NT2/D1 (cell line): ENCODE measurements at regions not wholly inside any gene's neighbourhood (a gene's known extent, or its start where the extent isn't known, plus 50 kb on each side); places are given as distances from the start of the nearest gene placed in this dataset.

Source experiments
- DNase-seq: peaks from one replicate; pipeline ENCODE4 v3.0.0-alpha.2; 2011; ENCODE audit warnings: low read depth, low spot score
- H3K27me3 ChIP-seq: 2 replicates; pipeline ENCODE4 v1.6.0; 2011; ENCODE audit warnings: mild to moderate bottlenecking; ENCODE audit not compliant: insufficient read length, insufficient read depth
- H3K36me3 ChIP-seq: 2 replicates; pipeline ENCODE4 v1.6.1; 2011; ENCODE audit warnings: mild to moderate bottlenecking, low read length, mixed read lengths; ENCODE audit not compliant: insufficient read depth, insufficient read length
- H3K4me1 ChIP-seq: 2 replicates; pipeline ENCODE4 v1.5.1; 2011; ENCODE audit not compliant: insufficient read depth, insufficient read length
- H3K4me3 ChIP-seq: 2 replicates; pipeline ENCODE4 v1.5.1; 2011; ENCODE audit warnings: low read depth; ENCODE audit not compliant: insufficient read length
- H3K9ac ChIP-seq: 2 replicates; pipeline ENCODE4 v1.6.0; 2011; ENCODE audit warnings: low read depth; ENCODE audit not compliant: insufficient read length
- H3K9me3 ChIP-seq: 2 replicates; pipeline ENCODE4 v1.5.1; 2011; ENCODE audit warnings: mild to moderate bottlenecking, low read length; ENCODE audit not compliant: insufficient read depth
- SUZ12 ChIP-seq: IDR thresholded peaks from 2 replicates; pipeline ENCODE4 v1.6.1; 2011; ENCODE audit not compliant: insufficient read length, insufficient read depth; ENCODE audit errors: extremely low read depth
- YY1 ChIP-seq: IDR thresholded peaks from 2 replicates; pipeline ENCODE4 v1.6.1; 2011; ENCODE audit not compliant: insufficient read length, insufficient read depth
- ZNF274 ChIP-seq: IDR thresholded peaks from 2 replicates; pipeline ENCODE4 v1.6.1; 2011; ENCODE audit warnings: mild to moderate bottlenecking, low read depth, low read length

- TF ChIP-seq SUZ12: no peak
- no peak for TF ChIP-seq ZNF274
- TF ChIP-seq YY1: no peak
- no peak overlapping the region for H3K9ac ChIP-seq
- no peaks in the 10 kb centered on the region for H3K36me3 ChIP-seq
- H3K9me3 ChIP-seq: no peaks in the 10 kb centered on the region
- peaks cover 13% of the 10 kb centered on the region for H3K4me1 ChIP-seq
- no peak overlapping the region for H3K4me3 ChIP-seq
- no peak for DNase-seq
- no peaks in the 10 kb centered on the region for H3K27me3 ChIP-seq
Measured at GRCh38 chr17:5772720-5773119, 188.4 kb upstream of the NLRP1 start.

- Histone ChIP-seq H3K9ac (no peak overlapping the region), H3K36me3 (no peaks in the 10 kb centered on the region), H3K4me3 (no peak overlapping the region), H3K9me3 (no peaks in the 10 kb centered on the region), H3K4me1 (peaks cover 13% of the 10 kb centered on the region), H3K27me3 (no peaks in the 10 kb centered on the region)
- TF ChIP-seq SUZ12 (no peak), ZNF274 (no peak), YY1 (no peak)
- no peak for DNase-seq
Measured at GRCh38 chr17:5773816-5774360, 189.6 kb upstream of the NLRP1 start.

- Histone ChIP-seq H3K4me3 (no peak overlapping the region), H3K4me1 (peaks cover 6% of the 10 kb centered on the region), H3K9me3 (no peaks in the 10 kb centered on the region), H3K27me3 (no peaks in the 10 kb centered on the region), H3K9ac (no peak overlapping the region), H3K36me3 (no peaks in the 10 kb centered on the region)
- no peak for DNase-seq
- TF ChIP-seq SUZ12: no peak
- no peak for TF ChIP-seq ZNF274
- no peak for TF ChIP-seq YY1
Measured at GRCh38 chr17:5775098-5775497, 190.8 kb upstream of the NLRP1 start.

- TF ChIP-seq YY1 (no peak), SUZ12 (no peak), ZNF274 (no peak)
- no peak overlapping the region for H3K4me3 ChIP-seq
Measured at GRCh38 chr17:5780476-5780875, 196.2 kb upstream of the NLRP1 start.

GRCh38 chr17:5781236-5781927 is 197.1 kb upstream of the NLRP1 start:
- no peaks in the 10 kb centered on the region for H3K27me3 ChIP-seq
- no peak overlapping the region for H3K4me3 ChIP-seq
- no peak for DNase-seq
- peaks cover 13% of the 10 kb centered on the region; the same call in 1 of the 2 replicates for H3K9me3 ChIP-seq
- H3K36me3 ChIP-seq: no peaks in the 10 kb centered on the region
- peaks cover 3% of the 10 kb centered on the region for H3K4me1 ChIP-seq
- H3K9ac ChIP-seq: no peak overlapping the region
- TF ChIP-seq SUZ12: no peak

More at GRCh38 chr17:5780476-5780875, 196.2 kb upstream of the NLRP1 start:
- Histone ChIP-seq H3K9ac (no peak overlapping the region), H3K36me3 (no peaks in the 10 kb centered on the region), H3K27me3 (no peaks in the 10 kb centered on the region), H3K4me1 (peaks cover 5% of the 10 kb centered on the region), H3K9me3 (peaks cover 13% of the 10 kb centered on the region; the same call in 1 of the 2 replicates)
- DNase-seq: no peak

- Histone ChIP-seq H3K9me3 (peaks cover 13% of the 10 kb centered on the region; the same call in 1 of the 2 replicates), H3K4me3 (no peak overlapping the region), H3K36me3 (no peaks in the 10 kb centered on the region), H3K27me3 (no peaks in the 10 kb centered on the region), H3K9ac (no peak overlapping the region), H3K4me1 (peaks cover 3% of the 10 kb centered on the region)
- DNase-seq: no peak
- no peak for TF ChIP-seq ZNF274
- TF ChIP-seq YY1: no peak
- no peak for TF ChIP-seq SUZ12
Measured at GRCh38 chr17:5783269-5783668, 199.0 kb upstream of the NLRP1 start.

GRCh38 chr17:5783851-5784250 is 199.5 kb upstream of the NLRP1 start:
- no peaks in the 10 kb centered on the region for H3K36me3 ChIP-seq
- no peaks in the 10 kb centered on the region for H3K27me3 ChIP-seq
- H3K9ac ChIP-seq: no peak overlapping the region
- no peak overlapping the region for H3K4me3 ChIP-seq
- peaks cover 13% of the 10 kb centered on the region; the same call in 1 of the 2 replicates for H3K9me3 ChIP-seq
- no peak for DNase-seq
- peaks cover 3% of the 10 kb centered on the region for H3K4me1 ChIP-seq
- TF ChIP-seq SUZ12 (no peak), ZNF274 (no peak), YY1 (no peak)

GRCh38 chr17:5784791-5785190 is 200.5 kb upstream of the NLRP1 start:
- Histone ChIP-seq H3K9me3 (peaks cover 13% of the 10 kb centered on the region; the same call in 1 of the 2 replicates), H3K9ac (no peak overlapping the region), H3K4me3 (no peak overlapping the region), H3K4me1 (peaks cover 3% of the 10 kb centered on the region), H3K27me3 (no peaks in the 10 kb centered on the region), H3K36me3 (no peaks in the 10 kb centered on the region)
- DNase-seq: no peak
- no peak for TF ChIP-seq SUZ12
- TF ChIP-seq YY1: no peak
- TF ChIP-seq ZNF274: no peak
